MM.1S (cell line): ENCODE measurements at regions not wholly inside any gene's neighbourhood (a gene's known extent, or its start where the extent isn't known, plus 50 kb on each side); places are given as distances from the start of the nearest gene placed in this dataset.
A peak's percentile ranks its signal among the peaks of the same experiment; 100 is the strongest.

ENCODE experiments used
- DNase-seq: peaks from one replicate; pipeline ENCODE4 v3.0.0-alpha.2; 2015
- H2AFZ ChIP-seq: fragments of 300-600 bp; sonication (generic); 2 replicates; pipeline ENCODE4 v1.6.0; 2016; ENCODE audit warnings: antibody characterized with exemption, low read length
- H3F3A ChIP-seq: fragments of 300-600 bp; sonication (generic); 2 replicates; pipeline ENCODE4 v1.6.1; 2016; ENCODE audit warnings: mild to moderate bottlenecking, antibody characterized with exemption, low read length, moderate library complexity, mixed read lengths; ENCODE audit not compliant: insufficient read depth
- H3K27ac ChIP-seq: fragments of 300-600 bp; sonication (generic); 2 replicates; pipeline ENCODE4 v1.5.1; 2016; ENCODE audit warnings: mild to moderate bottlenecking, low read length
- H3K27me3 ChIP-seq: fragments of 300-600 bp; sonication (generic); replicated peaks from 2 replicates; pipeline ENCODE4 v1.6.0; 2016; ENCODE audit warnings: low read length; ENCODE audit not compliant: insufficient read depth
- H3K36me3 ChIP-seq: fragments of 300-600 bp; sonication (generic); replicated peaks from 2 replicates; pipeline ENCODE4 v1.6.1; 2016; ENCODE audit warnings: mild to moderate bottlenecking, low read length, mixed read lengths; ENCODE audit not compliant: insufficient read depth
- H3K4me1 ChIP-seq: fragments of 300-600 bp; sonication (generic); 2 replicates; pipeline ENCODE4 v1.6.1; 2016; ENCODE audit warnings: low read length, mixed read lengths
- H3K4me2 ChIP-seq: fragments of 300-600 bp; sonication (generic); 2 replicates; pipeline ENCODE4 v1.6.0; 2016; ENCODE audit warnings: low read depth, low read length
- H3K4me3 ChIP-seq: fragments of 300-600 bp; sonication (generic); 2 replicates; pipeline ENCODE4 v1.5.1; 2016; ENCODE audit warnings: low read length, mixed read lengths
- H3K79me2 ChIP-seq: fragments of 300-600 bp; sonication (generic); 2 replicates; pipeline ENCODE4 v1.6.1; 2016; ENCODE audit warnings: mixed run types, low read length, mixed read lengths
- H3K9ac ChIP-seq: fragments of 300-600 bp; sonication (generic); 2 replicates; pipeline ENCODE4 v1.6.1; 2016; ENCODE audit warnings: low read length, mixed read lengths
- H3K9me2 ChIP-seq: fragments of 300-600 bp; sonication (generic); replicated peaks from 2 replicates; pipeline ENCODE4 v1.6.1; 2016; ENCODE audit warnings: mild to moderate bottlenecking, low read length, mixed read lengths; ENCODE audit not compliant: insufficient read depth
- H3K9me3 ChIP-seq: fragments of 300-600 bp; sonication (generic); replicated peaks from 2 replicates; pipeline ENCODE4 v1.6.1; 2016; ENCODE audit warnings: mild to moderate bottlenecking, low read length, mixed read lengths; ENCODE audit not compliant: insufficient read depth
- H4K20me1 ChIP-seq: fragments of 300-600 bp; sonication (generic); 2 replicates; pipeline ENCODE4 v1.6.1; 2016; ENCODE audit warnings: mild to moderate bottlenecking, low read length, moderate library complexity, mixed read lengths; ENCODE audit not compliant: insufficient read depth
- CTCF ChIP-seq: fragments of 300-600 bp; sonication (generic); IDR thresholded peaks from 2 replicates; pipeline ENCODE4 v1.5.1; 2016; ENCODE audit warnings: antibody characterized with exemption, low read length, mixed read lengths
- EZH2 ChIP-seq: fragments of 300-600 bp; sonication (generic); optimal IDR thresholded peaks from 2 replicates; pipeline ENCODE3; 2017; ENCODE audit warnings: low read depth, mild to moderate bottlenecking, antibody characterized with exemption, low read length, mixed read lengths
- EZH2phosphoT487 ChIP-seq: fragments of 300-600 bp; sonication (generic); IDR thresholded peaks from 2 replicates; pipeline ENCODE4 v1.6.1; 2018; ENCODE audit warnings: antibody characterized with exemption, low read length

- Histone ChIP-seq H3K4me1 (peaks cover 14% of the 10 kb centered on the region), H4K20me1 (no peaks in the 10 kb centered on the region), H3K36me3 (no peaks in the 10 kb centered on the region), H3K9me2 (no peaks in the 10 kb centered on the region), H3K4me2 (peak overlapping the region; percentile 30; the same call in 1 of the 2 replicates), H3F3A (no peaks in the 10 kb centered on the region; the same call in 1 of the 2 replicates), H3K27ac (no peak overlapping the region), H3K79me2 (no peaks in the 10 kb centered on the region), H3K27me3 (peaks cover 9% of the 10 kb centered on the region; the same call in 1 of the 2 replicates), H3K9me3 (no peaks in the 10 kb centered on the region), H3K4me3 (no peak overlapping the region), H3K9ac (no peak overlapping the region), H2AFZ (no peak overlapping the region)
- DNase-seq: peak; percentile 95
- no peak for TF ChIP-seq CTCF
- no peak for TF ChIP-seq EZH2phosphoT487
- TF ChIP-seq EZH2: no peak
These were observed 212.4 kb upstream of the SESN3 start for GRCh38 chr11:95443386-95443785.

GRCh38 chr11:95442531-95443050, 211.6 kb upstream of the SESN3 start:
- H3K4me3 ChIP-seq: no peak overlapping the region
- TF ChIP-seq EZH2: no peak
- TF ChIP-seq EZH2phosphoT487: no peak
- no peak for TF ChIP-seq CTCF
- H3F3A ChIP-seq: no peaks in the 10 kb centered on the region; the same call in 1 of the 2 replicates
- H4K20me1 ChIP-seq: no peaks in the 10 kb centered on the region
- no peaks in the 10 kb centered on the region for H3K79me2 ChIP-seq
- no peak overlapping the region for H3K9ac ChIP-seq
- no peak for DNase-seq
- H3K36me3 ChIP-seq: no peaks in the 10 kb centered on the region
- H2AFZ ChIP-seq: no peak overlapping the region
- H3K4me1 ChIP-seq: peaks cover 14% of the 10 kb centered on the region
- no peaks in the 10 kb centered on the region for H3K9me3 ChIP-seq
- H3K9me2 ChIP-seq: no peaks in the 10 kb centered on the region
- no peak overlapping the region for H3K27ac ChIP-seq
- H3K27me3 ChIP-seq: peaks cover 9% of the 10 kb centered on the region; the same call in 1 of the 2 replicates
- no peak overlapping the region for H3K4me2 ChIP-seq

GRCh38 chr11:95435628-95436353, 204.8 kb upstream of the SESN3 start:
- Histone ChIP-seq H3K9ac (no peak overlapping the region), H3K27ac (no peak overlapping the region), H3K4me2 (no peak overlapping the region), H3K36me3 (no peaks in the 10 kb centered on the region), H3K9me2 (no peaks in the 10 kb centered on the region), H3F3A (no peaks in the 10 kb centered on the region), H3K27me3 (no peaks in the 10 kb centered on the region; the same call in 1 of the 2 replicates), H3K4me3 (no peak overlapping the region), H3K9me3 (no peaks in the 10 kb centered on the region), H3K79me2 (no peaks in the 10 kb centered on the region), H3K4me1 (peaks cover 8% of the 10 kb centered on the region), H2AFZ (no peak overlapping the region), H4K20me1 (no peaks in the 10 kb centered on the region)
- no peak for DNase-seq
- TF ChIP-seq CTCF: no peak
- TF ChIP-seq EZH2phosphoT487: no peak
- TF ChIP-seq EZH2: no peak
